ENCODE measurements at regions not wholly inside any gene's neighbourhood (a gene's known extent, or its start where the extent isn't known, plus 50 kb on each side); places are given as distances from the start of the nearest gene placed in this dataset.

DNA sequence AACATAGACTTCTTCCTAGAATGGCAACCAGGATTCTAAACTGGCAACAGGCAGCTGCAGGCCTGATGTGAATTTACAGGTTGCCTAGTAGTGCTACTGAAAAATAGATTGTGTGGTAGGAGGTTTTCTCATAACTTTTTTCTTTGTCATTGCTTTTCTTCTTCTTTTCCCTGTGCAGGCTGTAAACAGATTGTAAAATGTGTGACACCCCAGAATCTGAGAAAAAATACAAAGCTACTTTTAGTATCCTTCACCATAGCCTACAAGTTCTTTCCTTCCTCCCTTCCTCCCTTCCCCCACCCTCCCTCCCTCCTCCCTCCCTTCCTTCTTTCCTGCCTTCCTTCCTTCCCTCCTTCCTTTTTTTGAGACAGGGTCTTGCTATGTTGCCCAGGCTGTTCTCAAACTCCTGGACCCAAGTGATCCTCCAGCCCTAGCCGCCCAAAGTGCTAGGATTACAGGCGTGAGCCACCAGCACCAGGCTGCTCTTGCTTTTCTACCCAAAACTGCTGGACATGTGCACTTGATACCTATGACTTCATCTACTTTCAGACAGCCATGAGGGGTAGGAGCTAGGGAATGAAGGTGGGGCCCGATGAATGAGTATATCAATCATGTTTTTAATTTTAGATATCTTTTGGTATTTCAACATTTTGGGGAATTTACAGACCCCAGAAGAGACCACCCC, 114.2 kb upstream of the EEA1 start:
- DNase-seq: no peak

GRCh38 chr12:93043877-93044209, 114.7 kb upstream of the EEA1 start:
- DNase-seq: no peak

GRCh38 chr12:93047118-93047517, 118.0 kb upstream of the EEA1 start:
- DNase-seq: no peak

GRCh38 chr12:93048656-93049055, 119.6 kb upstream of the EEA1 start:
- DNase-seq: no peak

DNA sequence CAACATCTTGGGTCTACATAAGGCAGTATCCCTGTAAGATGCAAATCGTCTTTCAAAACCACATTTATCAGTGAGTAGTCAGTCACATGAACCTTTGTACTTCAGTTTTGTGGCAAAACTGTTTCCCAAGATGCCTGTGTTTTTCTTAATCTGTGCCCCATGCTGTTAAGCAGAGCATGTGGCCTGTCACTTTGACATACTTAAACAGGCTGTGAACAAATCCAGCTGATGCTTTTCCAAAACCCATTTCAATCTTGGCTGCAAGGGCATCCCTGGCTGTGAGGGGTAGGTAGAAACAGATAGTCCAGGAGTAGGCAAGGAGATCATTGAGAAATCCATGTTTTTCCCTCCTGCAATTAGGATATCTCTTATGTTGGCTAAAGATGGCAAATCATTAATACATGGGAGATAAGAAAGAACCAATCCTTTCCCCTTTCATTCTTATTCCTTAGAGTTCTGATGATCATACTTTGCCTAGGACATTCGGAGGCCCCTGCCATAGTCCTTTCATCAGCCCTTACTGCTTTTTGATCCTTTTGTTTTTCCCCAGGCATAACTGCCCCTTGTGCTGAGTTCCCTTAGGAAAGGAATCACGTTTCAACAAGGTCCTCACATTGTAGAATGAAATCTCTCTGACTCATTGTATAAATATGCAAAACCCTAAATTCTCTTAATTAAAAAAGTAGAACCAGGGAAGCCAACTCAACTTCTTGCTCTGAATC, 121.1 kb upstream of the EEA1 start:
- no peak for DNase-seq

DNA sequence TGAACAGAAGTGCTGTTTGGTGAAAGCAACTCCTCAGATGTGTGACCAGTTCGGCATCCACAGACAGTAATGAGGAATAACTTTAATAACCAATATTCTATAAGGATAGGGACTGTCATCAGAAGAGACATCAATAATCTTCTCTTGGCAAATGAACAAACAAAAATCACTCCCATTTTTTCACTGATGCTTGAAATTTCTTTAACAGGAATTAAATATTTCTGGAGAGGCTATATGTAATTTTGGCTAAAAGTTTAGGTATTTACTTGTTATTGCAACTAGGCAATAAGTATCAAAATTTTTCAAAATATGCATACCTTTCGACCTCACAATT, 121.6 kb upstream of the EEA1 start:
- no peak for DNase-seq

- DNase-seq: no peak
These were observed 124.9 kb upstream of the EEA1 start for GRCh38 chr12:93054021-93054420.

- DNase-seq: no peak
These were observed 126.1 kb upstream of the EEA1 start for GRCh38 chr12:93055221-93055620.

GRCh38 chr12:93056971-93057535, 128.0 kb upstream of the EEA1 start:
- no peak for DNase-seq

- DNase-seq: no peak
These were observed 129.2 kb upstream of the EEA1 start for GRCh38 chr12:93058280-93058679.

DNA sequence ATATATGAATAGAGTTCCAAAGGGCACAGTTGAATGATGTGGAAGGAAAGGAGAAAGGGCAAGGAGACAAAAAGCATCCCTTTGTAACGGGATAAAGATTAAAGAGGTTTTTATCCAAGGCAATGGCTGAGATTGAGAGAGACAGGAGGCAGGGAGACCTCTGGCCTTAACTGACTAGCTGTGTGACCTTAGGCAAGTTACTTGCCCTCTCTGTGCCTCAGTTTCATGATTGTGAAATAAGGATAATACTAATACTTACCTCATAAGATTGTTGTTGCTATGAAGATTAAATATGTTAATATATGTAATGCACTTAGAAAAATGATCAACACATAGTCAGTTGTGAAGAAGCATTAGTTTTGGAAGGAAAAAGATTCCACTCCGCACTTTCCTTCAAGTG, 130.2 kb upstream of the EEA1 start:
- no peak for DNase-seq

DNA sequence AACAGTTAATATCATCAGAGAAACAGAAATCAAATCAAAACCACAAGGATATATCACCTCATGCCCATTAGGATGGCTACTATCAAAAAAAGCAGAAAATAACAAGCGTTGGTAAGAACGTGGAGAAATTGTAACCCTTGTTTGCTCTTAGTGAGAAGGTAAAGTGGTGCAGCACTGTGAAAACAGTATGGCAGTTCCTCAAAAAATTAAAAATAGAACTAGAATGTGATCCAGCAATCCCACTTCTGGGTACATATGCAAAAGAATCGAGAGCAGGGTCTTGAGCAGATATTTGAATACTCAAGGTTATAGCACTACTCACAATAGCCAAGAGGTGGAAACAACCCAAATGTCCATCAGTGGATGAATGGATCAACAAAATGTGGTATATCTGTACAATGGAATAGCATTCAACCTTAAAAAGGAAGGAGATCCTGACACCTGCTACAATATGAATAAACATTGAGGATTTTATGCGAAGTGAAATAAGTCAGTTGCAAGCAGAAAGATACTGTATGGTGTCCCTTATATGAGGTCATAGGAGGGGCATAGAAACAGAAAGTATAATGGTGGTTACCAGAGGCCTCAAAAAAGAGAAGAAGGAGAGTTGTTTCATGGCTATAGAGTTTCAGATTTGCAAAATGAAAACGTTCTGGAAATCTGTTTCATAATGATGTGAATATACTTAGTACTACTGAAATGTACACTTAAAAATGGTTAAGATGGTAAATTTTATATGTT, 131.0 kb upstream of the EEA1 start:
- no peak for DNase-seq

- DNase-seq: no peak
These were observed 131.8 kb upstream of the EEA1 start for GRCh38 chr12:93060666-93061472.

DNA sequence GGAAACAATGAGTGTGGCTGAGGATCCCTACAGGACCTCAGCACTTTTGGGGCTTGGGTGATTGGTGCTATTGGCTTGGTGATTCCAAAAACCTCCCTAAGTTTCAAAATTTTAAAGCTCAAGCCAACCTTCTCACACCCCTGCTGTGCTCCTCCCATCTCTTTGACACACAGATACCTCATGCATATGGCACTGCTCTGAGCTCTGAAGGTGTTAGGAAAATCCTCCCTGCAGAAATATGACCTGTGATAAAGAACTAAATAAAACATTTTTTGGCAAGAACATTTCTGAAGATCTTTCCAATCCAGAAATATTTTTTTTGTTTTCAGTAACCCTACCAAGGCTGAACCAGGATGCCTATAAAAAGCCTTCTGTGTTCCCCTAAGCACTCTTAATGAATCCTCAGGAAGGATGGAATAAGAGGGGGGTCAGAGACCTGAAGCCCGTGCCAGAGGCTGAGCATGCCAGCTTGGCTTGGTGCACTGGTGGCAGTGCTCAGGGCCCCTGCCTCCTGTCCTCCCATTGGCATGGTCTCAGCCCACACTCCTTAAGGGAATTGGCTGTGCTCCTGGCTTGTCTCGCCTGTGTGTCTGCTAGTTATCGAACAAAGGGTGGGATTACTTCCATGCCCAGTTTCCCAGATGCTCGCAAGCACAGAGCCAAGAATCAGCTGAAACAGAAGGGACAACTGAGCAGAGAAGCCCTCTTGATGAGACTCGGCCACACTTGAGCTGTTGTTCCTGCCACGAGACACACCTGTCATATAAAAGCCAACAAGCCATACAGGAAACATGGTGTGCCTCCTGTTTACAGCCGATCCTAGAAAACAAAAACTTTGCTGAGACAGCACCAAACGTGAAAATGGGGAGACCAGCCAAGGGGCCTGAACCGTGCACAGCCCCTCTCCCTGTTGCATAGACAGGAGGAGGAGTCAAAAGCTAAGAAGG, 132.7 kb upstream of the EEA1 start:
- DNase-seq: peak; percentile 83

DNA sequence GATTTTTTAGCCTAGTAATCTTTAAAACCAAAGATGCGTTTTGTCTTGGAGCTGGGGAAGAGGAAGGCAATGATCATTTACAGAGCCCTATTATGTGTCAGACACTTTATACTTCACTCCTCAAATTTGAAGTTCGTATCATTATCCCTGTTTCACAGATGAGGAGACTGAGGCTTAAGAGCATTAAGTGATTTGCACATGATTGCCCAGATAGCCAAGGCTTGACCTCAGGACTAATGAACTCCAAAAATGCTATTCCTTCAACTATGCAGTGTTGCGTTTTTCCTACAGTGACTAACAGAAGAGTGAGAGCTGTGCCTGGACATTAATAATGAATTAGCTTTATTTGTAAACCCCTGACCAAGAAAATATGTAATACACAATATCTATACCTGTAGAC, 136.8 kb upstream of the EEA1 start:
- DNase-seq: no peak

GRCh38 chr12:93072340-93072739, 143.2 kb upstream of the EEA1 start:
- no peak for DNase-seq

GRCh38 chr12:93073324-93073723, 144.2 kb upstream of the EEA1 start:
- no peak for DNase-seq

DNA sequence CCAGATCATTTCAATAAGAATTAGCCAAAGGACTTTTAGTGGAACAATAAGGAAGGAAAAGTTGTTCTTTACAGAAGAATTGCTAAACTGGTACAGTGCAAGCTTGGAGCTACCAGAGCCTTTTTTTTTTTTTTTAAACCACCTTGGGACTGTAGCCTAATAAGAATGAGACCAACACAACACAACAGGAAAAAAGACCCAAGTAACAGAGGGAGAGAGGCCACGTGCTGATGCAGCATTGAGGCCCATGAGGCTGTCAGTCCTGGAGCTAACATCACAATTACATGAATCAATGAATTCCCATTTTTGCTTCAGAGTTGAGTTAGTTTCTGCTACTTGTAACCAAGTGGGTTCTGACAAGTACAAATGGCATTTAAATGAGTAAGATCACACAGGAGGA, 149.0 kb upstream of the EEA1 start:
- DNase-seq: no peak

- DNase-seq: no peak
These were observed 149.5 kb upstream of the EEA1 start for GRCh38 chr12:93078577-93078976.

DNA sequence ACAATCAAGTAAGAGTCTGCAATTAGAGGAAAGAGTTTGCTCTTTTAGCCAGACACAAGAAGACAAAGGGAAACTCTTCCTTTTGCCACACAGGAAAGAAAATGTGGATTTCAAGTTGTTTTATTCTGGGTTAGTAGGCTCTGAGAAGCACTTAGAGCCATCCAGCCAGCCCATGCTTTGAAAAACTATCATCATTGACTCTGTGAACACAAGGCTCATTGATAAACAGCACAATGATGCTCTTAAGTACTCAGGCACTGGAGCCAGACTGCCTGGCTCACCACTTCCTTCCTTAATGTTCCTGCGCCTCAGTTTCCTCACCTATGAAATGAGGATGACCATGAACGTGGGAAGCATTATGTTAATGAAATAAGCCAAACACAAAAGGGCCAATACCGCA, 150.2 kb upstream of the EEA1 start:
- no peak for DNase-seq

DNA sequence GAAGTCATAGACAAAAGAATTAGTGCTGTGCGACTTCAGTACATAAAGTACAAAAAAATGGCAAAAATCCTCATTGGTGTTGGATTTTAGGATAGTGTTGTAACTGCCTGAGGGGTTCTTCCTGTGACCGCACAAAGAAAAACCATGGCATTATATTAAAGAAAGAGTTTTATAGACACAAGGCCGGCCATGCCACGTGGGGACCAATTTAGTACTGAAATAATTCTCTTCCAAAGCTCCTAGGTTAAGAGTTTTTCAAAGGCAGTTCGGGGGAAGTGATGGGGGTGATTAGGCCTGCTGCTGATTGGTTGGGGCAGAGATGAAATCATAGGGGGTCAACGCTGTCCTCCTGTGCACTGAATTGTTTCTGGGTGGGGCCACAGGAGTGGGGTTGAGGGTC, 150.9 kb upstream of the EEA1 start:
- no peak for DNase-seq

DNA sequence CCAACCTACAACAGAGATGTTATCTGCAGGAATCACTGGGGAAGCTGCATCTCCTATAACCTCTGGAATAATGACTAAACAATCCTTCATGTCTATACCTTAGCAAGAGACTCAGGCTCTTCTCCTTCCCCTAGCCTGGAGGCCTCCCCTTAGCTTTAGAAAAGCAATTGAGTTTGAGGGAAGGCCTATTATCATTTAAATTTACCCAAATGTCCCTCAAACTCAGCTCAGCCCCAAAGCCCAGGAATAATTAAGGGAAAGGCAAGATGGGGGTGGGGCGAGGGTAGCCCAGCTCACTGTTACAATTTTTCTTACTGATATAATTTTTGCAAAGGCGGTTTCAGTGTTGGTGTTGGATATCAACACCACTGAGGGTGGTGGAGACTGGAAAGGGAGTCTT, 151.4 kb upstream of the EEA1 start:
- DNase-seq: no peak

Measured in NCI-H524 treated with DMSO at 0.1 percent for 48 hours (cell line).